Suprapubic skin (tissue), 4 donors: ENCODE measurements at regions not wholly inside any gene's neighbourhood (a gene's known extent, or its start where the extent isn't known, plus 50 kb on each side); places are given as distances from the start of the nearest gene placed in this dataset.

ENCODE experiments used
- DNase-seq, 2 donors: peaks; one replicate each; pipeline ENCODE4 v3.0.0-alpha.2; 2019; ENCODE audit warnings: low spot score in 2 of 2
- H3K27ac ChIP-seq: fragments of 200-600 bp; sonication (generic); one replicate; pipeline ENCODE4 v1.5.1; 2019
- H3K27me3 ChIP-seq: fragments of 200-600 bp; sonication (generic); one replicate; pipeline ENCODE4 v1.5.1; 2019
- H3K36me3 ChIP-seq: fragments of 200-600 bp; sonication (generic); one replicate; pipeline ENCODE4 v1.5.1; 2019
- H3K4me1 ChIP-seq: fragments of 200-600 bp; sonication (generic); one replicate; pipeline ENCODE4 v1.5.1; 2019
- H3K4me3 ChIP-seq: fragments of 200-600 bp; sonication (generic); one replicate; pipeline ENCODE4 v1.5.1; 2019; ENCODE audit warnings: mild to moderate bottlenecking
- H3K9me3 ChIP-seq: fragments of 200-600 bp; sonication (generic); one replicate; pipeline ENCODE4 v1.5.1; 2019
- EP300 ChIP-seq: sonication (generic); formaldehyde crosslinking; IDR thresholded peaks from one replicate; pipeline ENCODE4 v1.6.1; 2017; ENCODE audit warnings: antibody characterized with exemption
- POLR2A ChIP-seq, 2 donors: fragments of 450-650 bp; IDR thresholded peaks; one replicate each; pipeline ENCODE4 v1.6.1; 2017; ENCODE audit warnings: antibody characterized with exemption in 2 of 2, mild to moderate bottlenecking in 2 of 2, moderate library complexity in 2 of 2
- POLR2AphosphoS5 ChIP-seq, 3 donors: sonication (generic); formaldehyde crosslinking; IDR thresholded peaks; one replicate each; pipeline ENCODE4 v1.6.1; 2017; ENCODE audit warnings: antibody characterized with exemption in 3 of 3
- WGBS: methylation state at CpG from one replicate; pipeline ENCODE4 v1.1.5; 2018; 5-methylcytosine and 5-hydroxymethylcytosine counted together
- TF ChIP-seq, protein P1 (sequence below), 2 donors: fragments of 200-600 bp in 1 of 2; fragments of 450-650 bp in 1 of 2; sonication (generic) in 1 of 2; IDR thresholded peaks; one replicate each; pipeline ENCODE4 v1.5.1; 2016 to 2019; ENCODE audit warnings: antibody characterized with exemption in 2 of 2, mild to moderate bottlenecking in 1 of 2, moderate library complexity in 1 of 2

DNA sequence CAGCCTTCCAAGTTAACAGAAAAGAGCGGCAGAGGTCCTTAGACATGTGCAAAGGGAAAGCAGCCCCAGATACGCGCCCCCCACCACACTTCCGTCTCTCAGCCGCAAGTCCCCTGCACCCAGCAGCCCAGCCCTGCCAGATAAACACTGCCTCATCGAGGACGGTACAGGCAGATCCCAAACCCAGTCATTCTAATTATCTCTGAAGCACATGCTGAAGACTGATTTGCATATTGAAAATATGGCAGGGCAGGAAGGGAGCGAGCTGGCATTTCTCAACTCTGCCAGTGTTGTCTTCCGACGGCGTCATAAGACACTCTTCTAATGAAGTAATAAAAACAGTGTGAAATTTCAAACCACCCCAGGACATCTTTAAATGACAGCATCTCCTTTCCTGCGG, 122.8 kb upstream of the CDH4 start:
- DNase-seq: no peak
- H3K27ac ChIP-seq: no peak overlapping the region
- H3K9me3 ChIP-seq: no peaks in the 10 kb centered on the region
- peaks cover 34% of the 10 kb centered on the region for H3K27me3 ChIP-seq
- WGBS: 37% methylated on average over 12 of the region's 12 CpGs
- no peak for TF ChIP-seq POLR2A (IDR thresholded peaks at IDR 0.05)
- no peak for TF ChIP-seq POLR2AphosphoS5 (IDR thresholded peaks at IDR 0.05)
- TF ChIP-seq, protein P1, sequence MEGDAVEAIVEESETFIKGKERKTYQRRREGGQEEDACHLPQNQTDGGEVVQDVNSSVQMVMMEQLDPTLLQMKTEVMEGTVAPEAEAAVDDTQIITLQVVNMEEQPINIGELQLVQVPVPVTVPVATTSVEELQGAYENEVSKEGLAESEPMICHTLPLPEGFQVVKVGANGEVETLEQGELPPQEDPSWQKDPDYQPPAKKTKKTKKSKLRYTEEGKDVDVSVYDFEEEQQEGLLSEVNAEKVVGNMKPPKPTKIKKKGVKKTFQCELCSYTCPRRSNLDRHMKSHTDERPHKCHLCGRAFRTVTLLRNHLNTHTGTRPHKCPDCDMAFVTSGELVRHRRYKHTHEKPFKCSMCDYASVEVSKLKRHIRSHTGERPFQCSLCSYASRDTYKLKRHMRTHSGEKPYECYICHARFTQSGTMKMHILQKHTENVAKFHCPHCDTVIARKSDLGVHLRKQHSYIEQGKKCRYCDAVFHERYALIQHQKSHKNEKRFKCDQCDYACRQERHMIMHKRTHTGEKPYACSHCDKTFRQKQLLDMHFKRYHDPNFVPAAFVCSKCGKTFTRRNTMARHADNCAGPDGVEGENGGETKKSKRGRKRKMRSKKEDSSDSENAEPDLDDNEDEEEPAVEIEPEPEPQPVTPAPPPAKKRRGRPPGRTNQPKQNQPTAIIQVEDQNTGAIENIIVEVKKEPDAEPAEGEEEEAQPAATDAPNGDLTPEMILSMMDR (IDR thresholded peaks at IDR 0.05): no peak
- no peak for TF ChIP-seq EP300
- no peaks in the 10 kb centered on the region for H3K4me1 ChIP-seq
- no peak overlapping the region for H3K4me3 ChIP-seq
- H3K36me3 ChIP-seq: no peaks in the 10 kb centered on the region

DNA sequence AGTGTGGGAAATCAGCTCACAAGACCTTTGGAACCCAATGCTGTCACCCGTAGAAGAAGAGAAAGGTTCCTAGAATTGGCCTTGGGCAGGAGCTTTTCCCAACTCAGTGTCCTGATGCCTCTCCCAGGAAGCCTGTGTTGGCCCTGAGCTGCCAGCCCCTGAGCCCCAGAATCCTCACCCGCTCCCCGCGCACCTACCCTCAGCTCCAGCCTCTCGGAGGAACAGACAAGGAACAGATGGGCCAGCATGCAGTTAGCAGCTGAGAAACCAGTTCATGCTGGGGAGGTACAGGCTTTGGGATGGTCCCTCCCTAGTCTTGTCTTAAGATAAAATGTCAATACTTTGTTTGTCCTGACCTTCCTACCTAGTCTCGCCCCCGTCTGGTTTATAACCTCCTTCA, 121.9 kb upstream of the CDH4 start:
- Histone ChIP-seq H3K36me3 (no peaks in the 10 kb centered on the region), H3K4me3 (no peak overlapping the region), H3K9me3 (no peaks in the 10 kb centered on the region), H3K4me1 (no peaks in the 10 kb centered on the region), H3K27me3 (peaks cover 40% of the 10 kb centered on the region), H3K27ac (no peak overlapping the region)
- no peak for DNase-seq
- WGBS: 92% methylated on average over 7 of the region's 7 CpGs
- TF ChIP-seq POLR2AphosphoS5 (IDR thresholded peaks at IDR 0.05) (no peak), EP300 (no peak), POLR2A (IDR thresholded peaks at IDR 0.05) (no peak)
- TF ChIP-seq, protein P1 (IDR thresholded peaks at IDR 0.05): no peak

DNA sequence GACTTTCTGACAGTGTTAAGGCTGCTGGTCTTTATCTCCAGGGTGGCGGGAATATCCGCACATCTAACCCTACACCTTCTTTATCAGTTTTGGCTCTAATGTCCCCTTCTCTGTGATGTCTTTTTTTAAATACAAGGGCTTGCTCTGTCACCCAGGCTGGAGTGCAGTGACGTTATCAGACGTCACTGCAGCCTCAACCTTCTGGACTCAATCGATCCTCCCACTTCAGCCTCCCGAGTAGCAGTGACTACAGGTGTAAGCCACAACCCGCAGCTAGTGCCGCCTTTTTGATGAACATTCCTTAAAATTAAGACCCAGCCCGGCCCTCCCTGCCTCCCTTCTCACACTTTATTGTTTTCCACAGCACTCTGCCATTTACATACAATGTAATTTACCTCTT, 120.1 kb upstream of the CDH4 start:
- no peaks in the 10 kb centered on the region for H3K36me3 ChIP-seq
- H3K4me1 ChIP-seq: no peaks in the 10 kb centered on the region
- H3K4me3 ChIP-seq: no peak overlapping the region
- WGBS: 88% methylated on average over 9 of the region's 9 CpGs
- no peak overlapping the region for H3K27ac ChIP-seq
- DNase-seq: no peak
- TF ChIP-seq POLR2AphosphoS5 (IDR thresholded peaks at IDR 0.05) (no peak), POLR2A (IDR thresholded peaks at IDR 0.05) (no peak), EP300 (no peak)
- TF ChIP-seq, protein P1 (IDR thresholded peaks at IDR 0.05): no peak
- H3K27me3 ChIP-seq: peaks cover 48% of the 10 kb centered on the region
- no peaks in the 10 kb centered on the region for H3K9me3 ChIP-seq

DNA sequence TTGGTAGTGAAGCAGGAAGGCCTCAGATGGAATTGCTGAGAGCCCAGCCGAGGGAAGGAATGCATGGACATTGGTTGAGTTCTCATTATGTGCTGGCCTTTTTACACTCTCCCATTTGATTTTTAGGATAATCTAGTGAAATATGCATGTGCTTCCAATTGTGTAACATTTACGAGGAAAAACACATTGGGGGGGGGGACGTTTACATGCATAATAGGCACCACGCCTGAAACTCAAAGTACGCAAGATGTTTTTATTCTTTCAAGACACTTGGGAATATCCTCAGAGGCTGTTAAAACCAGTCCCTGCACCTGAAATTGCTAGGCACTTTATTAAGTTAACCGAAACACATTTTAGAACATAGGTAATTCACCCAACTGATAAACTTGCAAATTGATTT, 118.5 kb upstream of the CDH4 start:
- DNase-seq: no peak

DNA sequence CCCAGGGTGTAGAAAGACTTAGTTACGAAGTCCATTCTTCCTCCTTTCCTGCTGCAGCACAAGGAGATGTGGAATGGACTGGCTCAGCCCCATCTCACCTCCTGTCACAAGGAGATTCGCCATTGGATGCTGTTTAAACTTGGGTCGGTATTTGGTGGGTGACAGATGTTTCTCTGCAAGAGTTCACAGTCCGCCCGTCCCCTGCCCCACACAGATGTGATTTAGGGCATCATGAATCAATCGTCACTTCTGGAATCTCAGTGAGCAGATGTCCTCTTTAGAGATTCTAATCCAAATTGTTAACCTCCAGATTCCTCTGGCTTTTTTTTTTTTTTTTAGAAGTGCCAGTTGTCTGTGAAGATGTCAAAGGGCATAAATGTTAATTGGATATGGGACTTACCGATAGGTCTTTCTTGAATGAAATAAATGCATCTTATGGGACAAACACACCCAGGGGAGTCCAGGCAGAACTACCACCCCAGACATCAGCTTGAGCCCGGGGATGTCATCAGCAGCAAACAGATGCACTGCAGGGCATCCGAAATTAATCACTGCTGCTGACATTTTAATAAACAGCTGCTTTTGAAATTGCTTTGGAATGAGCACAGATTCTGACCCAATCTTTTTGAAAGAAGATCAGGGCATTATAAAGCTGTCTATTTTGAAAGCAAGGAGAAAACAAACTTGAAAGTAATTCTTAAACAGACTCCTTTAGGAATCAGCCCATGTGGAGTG, 117.6 kb upstream of the CDH4 start:
- Histone ChIP-seq H3K27me3 (peaks cover 48% of the 10 kb centered on the region), H3K4me1 (no peaks in the 10 kb centered on the region), H3K4me3 (no peak overlapping the region), H3K9me3 (no peaks in the 10 kb centered on the region), H3K27ac (no peak overlapping the region), H3K36me3 (no peaks in the 10 kb centered on the region)
- TF ChIP-seq EP300 (no peak), POLR2AphosphoS5 (IDR thresholded peaks at IDR 0.05) (no peak), POLR2A (IDR thresholded peaks at IDR 0.05) (no peak)
- TF ChIP-seq, protein P1 (IDR thresholded peaks at IDR 0.05): no peak
- 17% methylated on average over 9 of the region's 9 CpGs for WGBS
- no peak for DNase-seq

More for the DNA sequence above, 118.5 kb upstream of the CDH4 start:
- WGBS: 78% methylated on average over 6 of the region's 6 CpGs
- no peaks in the 10 kb centered on the region for H3K9me3 ChIP-seq
- peaks cover 51% of the 10 kb centered on the region for H3K27me3 ChIP-seq
- TF ChIP-seq EP300 (no peak), POLR2A (IDR thresholded peaks at IDR 0.05) (no peak), POLR2AphosphoS5 (IDR thresholded peaks at IDR 0.05) (no peak)
- TF ChIP-seq, protein P1 (IDR thresholded peaks at IDR 0.05): no peak
- no peak overlapping the region for H3K4me3 ChIP-seq
- no peaks in the 10 kb centered on the region for H3K36me3 ChIP-seq
- no peak overlapping the region for H3K27ac ChIP-seq
- no peaks in the 10 kb centered on the region for H3K4me1 ChIP-seq
